B cell (primary cell): ENCODE measurements at regions not wholly inside any gene's neighbourhood (a gene's known extent, or its start where the extent isn't known, plus 50 kb on each side); places are given as distances from the start of the nearest gene placed in this dataset.
"Not testable (repeated sequence)": the region's sequence is repeated elsewhere in the genome, so short reads cannot be mapped to it uniquely, and the experiment has no call there.

Source experiments
- ATAC-seq: fragments of 200-7000 bp; cut with Tn5 transposase; one replicate; pipeline ENCODE4 v1.10.0; 2021; ENCODE audit warnings: low read depth, mild to moderate bottlenecking, moderate number of reproducible peaks, moderate library complexity
- CTCF ChIA-PET: fragments of 350-600 bp; sonication (Branson Sonifier 250); formaldehyde crosslinking; loops from one replicate; lab custom pipeline; 2021; ENCODE audit warnings: antibody characterized with exemption, inconsistent platforms; lab: Charles Lee
- POLR2A ChIA-PET: fragments of 350-600 bp; sonication (Branson Sonifier 250); formaldehyde crosslinking; loops from one replicate; lab custom pipeline; 2021; ENCODE audit warnings: antibody characterized with exemption; lab: Charles Lee
- DNase-seq: peaks from one replicate; pipeline ENCODE4 v3.0.0; 2013
- H2AFZ ChIP-seq: 2 replicates; pipeline ENCODE4 v1.6.1; 2012; ENCODE audit warnings: mild to moderate bottlenecking, low read depth, low read length; ENCODE audit not compliant: insufficient read depth, poor library complexity, severe bottlenecking
- H3K27ac ChIP-seq, 2 donors: 1 replicate in 1 of 2; 2 replicates in 1 of 2; pipeline ENCODE4 v1.5.1; 2012 to 2013; ENCODE audit warnings: low read length in 2 of 2, mild to moderate bottlenecking in 2 of 2, moderate library complexity in 1 of 2
- H3K27me3 ChIP-seq, 4 experiments: fragments of 200-600 bp in 1 of 4; sonication (generic) in 1 of 4; replicated peaks in 1 of 4; 1 replicate in 2 of 4; 2 replicates in 2 of 4; pipeline versions ENCODE4 v1.6.1 to v1.7.0; 2013 to 2016; ENCODE audit warnings: low read length in 3 of 4, mild to moderate bottlenecking in 2 of 4, mixed read lengths in 1 of 4, moderate library complexity in 1 of 4; ENCODE audit not compliant: insufficient read depth in 4 of 4, control insufficient read depth in 3 of 4; ENCODE audit errors: control extremely low read depth in 1 of 4
- H3K36me3 ChIP-seq, 2 experiments: replicated peaks in 1 of 2; 1 replicate in 1 of 2; 2 replicates in 1 of 2; pipeline versions ENCODE4 v1.6.1 to v1.7.1; 2013; ENCODE audit warnings: low read length in 1 of 2; ENCODE audit not compliant: insufficient read depth in 2 of 2, control insufficient read depth in 1 of 2; ENCODE audit errors: control extremely low read depth in 1 of 2, extremely low read depth in 1 of 2
- H3K4me1 ChIP-seq, 2 donors: fragments of 200-600 bp in 1 of 2; sonication (generic) in 1 of 2; 1 replicate in 1 of 2; 2 replicates in 1 of 2; pipeline versions ENCODE4 v1.5.1 to v1.6.1; 2013 to 2017; ENCODE audit warnings: low read length in 2 of 2; ENCODE audit not compliant: control insufficient read depth in 2 of 2, insufficient read depth in 2 of 2
- H3K4me2 ChIP-seq: replicated peaks from 2 replicates; pipeline ENCODE3; 2012; ENCODE audit warnings: mild to moderate bottlenecking, low read depth, low read length; ENCODE audit not compliant: poor library complexity, severe bottlenecking
- H3K4me3 ChIP-seq, 5 experiments: fragments of 200-600 bp in 1 of 5; sonication (generic) in 1 of 5; 1 replicate in 3 of 5; 2 replicates in 2 of 5; pipeline versions ENCODE4 v1.5.1 to v1.7.0; 2011 to 2016; ENCODE audit warnings: low read length in 4 of 5, mild to moderate bottlenecking in 4 of 5, low read depth in 2 of 5, control low read depth in 1 of 5, moderate library complexity in 1 of 5; ENCODE audit not compliant: insufficient read depth in 1 of 5; ENCODE audit errors: control extremely low read depth in 1 of 5, extremely low read depth in 1 of 5
- H3K79me2 ChIP-seq: fragments of 200-600 bp; sonication (generic); one replicate; pipeline ENCODE4 v1.6.0; 2016; ENCODE audit warnings: low read length; ENCODE audit not compliant: control insufficient read depth, insufficient read depth
- H3K9ac ChIP-seq: fragments of 200-600 bp; sonication (generic); 2 replicates; pipeline ENCODE4 v1.6.1; 2017; ENCODE audit warnings: mild to moderate bottlenecking, low read length, moderate library complexity
- H3K9me3 ChIP-seq, 3 donors: one replicate each; pipeline versions ENCODE4 v1.6.1 to v1.7.1; 2013; ENCODE audit warnings: low read length in 2 of 3; ENCODE audit not compliant: control insufficient read depth in 2 of 3, insufficient read depth in 1 of 3; ENCODE audit errors: control extremely low read depth in 1 of 3
- H4K20me1 ChIP-seq: 2 replicates; pipeline ENCODE4 v1.6.0; 2012; ENCODE audit warnings: mild to moderate bottlenecking, low read length; ENCODE audit not compliant: insufficient read depth, control insufficient read depth, poor library complexity, severe bottlenecking
- H3K27ac Mint-ChIP-seq: one replicate; pipeline ENCODE4 v1.8.0; 2021; ENCODE audit warnings: mixed read lengths
- H3K27me3 Mint-ChIP-seq: one replicate; pipeline ENCODE4 v1.8.0; 2021; ENCODE audit warnings: mixed read lengths
- H3K4me1 Mint-ChIP-seq: one replicate; pipeline ENCODE4 v1.8.0; 2021; ENCODE audit warnings: mixed read lengths
- H3K4me3 Mint-ChIP-seq: one replicate; pipeline ENCODE4 v1.8.0; 2021; ENCODE audit warnings: mixed read lengths
- H3K9me3 Mint-ChIP-seq: one replicate; pipeline ENCODE4 v1.8.0; 2022; ENCODE audit warnings: mixed read lengths; ENCODE audit not compliant: insufficient read depth
- EZH2 ChIP-seq: IDR thresholded peaks from 2 replicates; pipeline ENCODE4 v1.6.1; 2012; ENCODE audit warnings: borderline replicate concordance, low read depth, mild to moderate bottlenecking, moderate library complexity, low read length; ENCODE audit not compliant: insufficient read depth, poor library complexity, severe bottlenecking
- WGBS: methylation state at CpG from one replicate; pipeline ENCODE4 v1.1.5; 2013; ENCODE audit warnings: missing lambda C conversion rate; ENCODE audit not compliant: insufficient coverage; 5-methylcytosine and 5-hydroxymethylcytosine counted together
- intact Hi-C: fragments of 100-400 bp; cut with micrococcal nuclease; formaldehyde crosslinking; loops from one replicate; pipeline ENCODE4 v1.10.0; 2022
- TF ChIP-seq, protein P1 (sequence below): fragments of 200-600 bp; IDR thresholded peaks from one replicate; pipeline ENCODE4 v1.8.0; 2022; ENCODE audit warnings: antibody characterized with exemption, mild to moderate bottlenecking

DNA sequence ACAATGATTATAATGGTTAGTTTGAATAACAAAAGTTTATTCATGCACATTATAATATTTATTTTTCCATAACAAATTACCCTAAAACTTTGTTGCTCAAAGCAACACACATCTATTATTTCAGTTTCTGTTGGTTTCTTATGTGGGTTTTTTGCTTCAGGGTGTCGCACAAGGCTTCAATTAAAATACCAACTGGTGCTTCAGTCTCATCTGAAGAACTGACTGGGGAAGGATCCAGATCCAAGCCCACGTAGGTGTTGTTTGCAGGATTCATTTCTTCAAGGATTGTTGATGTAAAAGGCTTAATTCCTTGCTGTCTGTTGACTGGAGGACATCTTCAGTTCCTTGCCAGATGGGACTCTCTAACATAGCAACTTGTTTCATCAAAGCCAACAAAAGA lies 747.2 kb upstream of the PCDH20 start:
- Mint-ChIP-seq H3K27ac (no peak overlapping the region), H3K27me3 (no peaks in the 10 kb centered on the region), H3K9me3 (no peaks in the 10 kb centered on the region), H3K4me1 (no peaks in the 10 kb centered on the region), H3K4me3 (no peak overlapping the region)
- WGBS, result no CpG with 5 or more reads among the region's 2 CpGs
- ChIA-PET POLR2A (no interaction called here), CTCF (no interaction called here)
- no peaks in the 10 kb centered on the region for H3K4me1 ChIP-seq
- ATAC-seq (no peak), DNase-seq (no peak)
- no peaks in the 10 kb centered on the region for H3K27me3 ChIP-seq
- no peak overlapping the region for H3K4me2 ChIP-seq
- intact Hi-C loops, result no loop called here
- no peak overlapping the region for H3K4me3 ChIP-seq
- no peaks in the 10 kb centered on the region for H4K20me1 ChIP-seq
- TF ChIP-seq EZH2, result no peak
- TF ChIP-seq, protein P1, sequence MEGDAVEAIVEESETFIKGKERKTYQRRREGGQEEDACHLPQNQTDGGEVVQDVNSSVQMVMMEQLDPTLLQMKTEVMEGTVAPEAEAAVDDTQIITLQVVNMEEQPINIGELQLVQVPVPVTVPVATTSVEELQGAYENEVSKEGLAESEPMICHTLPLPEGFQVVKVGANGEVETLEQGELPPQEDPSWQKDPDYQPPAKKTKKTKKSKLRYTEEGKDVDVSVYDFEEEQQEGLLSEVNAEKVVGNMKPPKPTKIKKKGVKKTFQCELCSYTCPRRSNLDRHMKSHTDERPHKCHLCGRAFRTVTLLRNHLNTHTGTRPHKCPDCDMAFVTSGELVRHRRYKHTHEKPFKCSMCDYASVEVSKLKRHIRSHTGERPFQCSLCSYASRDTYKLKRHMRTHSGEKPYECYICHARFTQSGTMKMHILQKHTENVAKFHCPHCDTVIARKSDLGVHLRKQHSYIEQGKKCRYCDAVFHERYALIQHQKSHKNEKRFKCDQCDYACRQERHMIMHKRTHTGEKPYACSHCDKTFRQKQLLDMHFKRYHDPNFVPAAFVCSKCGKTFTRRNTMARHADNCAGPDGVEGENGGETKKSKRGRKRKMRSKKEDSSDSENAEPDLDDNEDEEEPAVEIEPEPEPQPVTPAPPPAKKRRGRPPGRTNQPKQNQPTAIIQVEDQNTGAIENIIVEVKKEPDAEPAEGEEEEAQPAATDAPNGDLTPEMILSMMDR, result no peak
- no peak overlapping the region for H2AFZ ChIP-seq
- H3K9me3 ChIP-seq, result peaks cover 0 to 14% (median 0%) of the 10 kb centered on the region in 3 donors
- H3K36me3 ChIP-seq, result no peaks in the 10 kb centered on the region
- no peak overlapping the region for H3K27ac ChIP-seq
- no peaks in the 10 kb centered on the region for H3K79me2 ChIP-seq
- H3K9ac ChIP-seq, result no peak overlapping the region

DNA sequence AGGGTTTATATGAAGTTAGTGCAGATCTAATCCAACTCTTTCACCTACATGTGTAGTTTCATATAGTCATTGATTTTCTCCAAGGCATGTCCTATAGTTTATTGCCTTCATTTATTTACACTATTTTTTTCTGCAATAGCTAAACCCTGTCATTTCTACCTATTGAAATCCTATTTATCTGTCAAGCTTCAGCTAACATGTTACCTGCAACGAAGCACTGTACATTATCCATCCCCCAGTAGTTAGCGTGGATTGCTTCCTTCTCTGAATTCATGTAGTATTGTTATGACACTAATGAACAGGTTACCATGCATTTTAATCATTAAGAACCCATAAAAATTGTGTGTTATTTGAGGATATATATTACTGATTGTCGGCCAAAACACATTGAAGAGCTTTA lies 742.9 kb upstream of the PCDH20 start:
- TF ChIP-seq, protein P1, result no peak
- no peak for TF ChIP-seq EZH2
- peaks cover 5% of the 10 kb centered on the region for H3K9me3 Mint-ChIP-seq
- Histone ChIP-seq H3K79me2 (no peaks in the 10 kb centered on the region), H3K4me1 (no peaks in the 10 kb centered on the region), H2AFZ (no peak overlapping the region), H3K27me3 (no peaks in the 10 kb centered on the region), H4K20me1 (no peaks in the 10 kb centered on the region), H3K4me2 (no peak overlapping the region), H3K4me3 (no peak overlapping the region), H3K27ac (no peak overlapping the region), H3K9ac (no peak overlapping the region), H3K36me3 (no peaks in the 10 kb centered on the region), H3K9me3 (peaks cover 0 to 10% (median 0%) of the 10 kb centered on the region in 3 donors)
- no CpG with 5 or more reads among the region's 3 CpGs for WGBS
- POLR2A ChIA-PET, result no interaction called here
- no peak for DNase-seq
- ATAC-seq, result no peak
- intact Hi-C loops, result no loop called here
- H3K4me3 Mint-ChIP-seq, result no peak overlapping the region
- H3K27me3 Mint-ChIP-seq, result no peaks in the 10 kb centered on the region
- no peak overlapping the region for H3K27ac Mint-ChIP-seq
- H3K4me1 Mint-ChIP-seq, result no peaks in the 10 kb centered on the region
- CTCF ChIA-PET, result no interaction called here

DNA sequence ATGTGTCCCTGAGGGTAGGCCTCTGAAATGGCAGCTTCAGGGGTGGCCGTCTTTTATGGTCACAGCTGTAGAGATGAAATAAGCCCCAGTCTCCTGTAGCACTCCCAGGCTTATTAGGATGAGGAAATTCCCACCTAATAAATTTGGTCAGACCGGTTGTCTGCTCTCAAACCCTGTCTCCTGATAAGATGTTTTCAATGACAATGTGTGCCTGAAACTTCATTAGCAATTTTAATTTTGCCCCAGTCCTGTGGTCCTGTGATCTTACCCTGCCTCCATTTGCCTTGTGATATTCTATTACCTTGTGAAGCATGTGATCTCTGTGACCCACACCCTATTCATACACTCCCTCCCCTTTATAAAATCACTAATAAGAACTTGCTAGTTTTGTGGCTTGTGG lies 736.1 kb upstream of the PCDH20 start:
- CTCF ChIA-PET, H3K4me1 Mint-ChIP-seq, H3K27ac Mint-ChIP-seq, H3K4me3 ChIP-seq, DNase-seq, H3K27me3 ChIP-seq, H3K4me1 ChIP-seq, H3K79me2 ChIP-seq, POLR2A ChIA-PET, H3K27ac ChIP-seq, H3K9me3 Mint-ChIP-seq, H2AFZ ChIP-seq, H3K9ac ChIP-seq, H3K9me3 ChIP-seq, ATAC-seq, H3K4me2 ChIP-seq, H4K20me1 ChIP-seq, H3K27me3 Mint-ChIP-seq, H3K4me3 Mint-ChIP-seq, intact Hi-C loops, H3K36me3 ChIP-seq: not testable (repeated sequence)
- no CpG with 5 or more reads among the region's 2 CpGs for WGBS
